Ovary (tissue), 7 donors: ENCODE measurements at regions not wholly inside any gene's neighbourhood (a gene's known extent, or its start where the extent isn't known, plus 50 kb on each side); places are given as distances from the start of the nearest gene placed in this dataset.

Source experiments
- DNase-seq, 5 donors: peaks; one replicate each; pipeline ENCODE4 v3.0.0-alpha.2; 2019 to 2020
- H3K27ac ChIP-seq, 2 donors: fragments of 200-600 bp; one replicate each; pipeline versions ENCODE4 v1.5.1 to v1.8.0; 2019 to 2022
- H3K27me3 ChIP-seq: fragments of 200-600 bp; one replicate; pipeline ENCODE4 v1.8.0; 2022
- H3K36me3 ChIP-seq: fragments of 200-600 bp; sonication (generic); one replicate; pipeline ENCODE4 v1.5.1; 2019
- H3K4me1 ChIP-seq: one replicate; pipeline ENCODE4 v1.8.1; 2013; ENCODE audit warnings: mild to moderate bottlenecking, moderate library complexity; ENCODE audit not compliant: insufficient read depth
- H3K4me3 ChIP-seq: fragments of 200-600 bp; sonication (generic); one replicate; pipeline ENCODE4 v1.5.1; 2017
- H3K9me3 ChIP-seq, 2 donors: fragments of 200-600 bp in 1 of 2; sonication (generic) in 1 of 2; one replicate each; pipeline versions ENCODE4 v1.5.1 to v1.8.1; 2013 to 2019; ENCODE audit warnings: mild to moderate bottlenecking in 1 of 2, moderate library complexity in 1 of 2
- EP300 ChIP-seq: sonication (generic); formaldehyde crosslinking; IDR thresholded peaks from one replicate; pipeline ENCODE4 v1.6.1; 2017; ENCODE audit warnings: antibody characterized with exemption
- POLR2A ChIP-seq: fragments of 450-650 bp; IDR thresholded peaks from one replicate; pipeline ENCODE4 v1.6.1; 2017; ENCODE audit warnings: antibody characterized with exemption, mild to moderate bottlenecking, moderate library complexity
- WGBS, 3 donors: extraction: QIAGEN DNeasy Blood & Tissue Kit in 1 of 3; methylation state at CpG; one replicate each; pipeline versions ENCODE4 v1.1.5 to v1.1.7; 2013 to 2017; 5-methylcytosine and 5-hydroxymethylcytosine counted together
- intact Hi-C, 4 donors: fragments of 100-400 bp; cut with DNase I; formaldehyde crosslinking; loops; one replicate each; pipeline versions ENCODE4 v1.11.0 to v1.15.1; 2022 to 2023
- TF ChIP-seq, protein P1 (sequence below), 3 donors: fragments of 450-650 bp in 2 of 3; fragments of 200-600 bp in 1 of 3; IDR thresholded peaks; one replicate each; pipeline versions ENCODE4 v1.5.1 to v1.8.0; 2016 to 2022; ENCODE audit warnings: antibody characterized with exemption in 3 of 3, mild to moderate bottlenecking in 1 of 3
- donor health status: DM: no; HTN: no; CAD: no; lungs with moderate emphysema.
- donor health status: DM: no; HTN: no; CAD: no.
- donor health status: Bipolar disorder and iron deficiency.
- donor health status: DM: no; HTN: no; CAD: no.
- donor health status: DM: yes; HTN: yes; CAD: no.

- Histone ChIP-seq H3K9me3 (no peaks in the 10 kb centered on the region), H3K27me3 (no peaks in the 10 kb centered on the region), H3K4me3 (no peak overlapping the region), H3K36me3 (no peaks in the 10 kb centered on the region), H3K4me1 (no peaks in the 10 kb centered on the region), H3K27ac (no peak overlapping the region)
- 83 to 86% (median 83%) methylated on average over 1 of the region's 1 CpG for WGBS, 3 donors
- TF ChIP-seq POLR2A = no peak
- TF ChIP-seq, protein P1, sequence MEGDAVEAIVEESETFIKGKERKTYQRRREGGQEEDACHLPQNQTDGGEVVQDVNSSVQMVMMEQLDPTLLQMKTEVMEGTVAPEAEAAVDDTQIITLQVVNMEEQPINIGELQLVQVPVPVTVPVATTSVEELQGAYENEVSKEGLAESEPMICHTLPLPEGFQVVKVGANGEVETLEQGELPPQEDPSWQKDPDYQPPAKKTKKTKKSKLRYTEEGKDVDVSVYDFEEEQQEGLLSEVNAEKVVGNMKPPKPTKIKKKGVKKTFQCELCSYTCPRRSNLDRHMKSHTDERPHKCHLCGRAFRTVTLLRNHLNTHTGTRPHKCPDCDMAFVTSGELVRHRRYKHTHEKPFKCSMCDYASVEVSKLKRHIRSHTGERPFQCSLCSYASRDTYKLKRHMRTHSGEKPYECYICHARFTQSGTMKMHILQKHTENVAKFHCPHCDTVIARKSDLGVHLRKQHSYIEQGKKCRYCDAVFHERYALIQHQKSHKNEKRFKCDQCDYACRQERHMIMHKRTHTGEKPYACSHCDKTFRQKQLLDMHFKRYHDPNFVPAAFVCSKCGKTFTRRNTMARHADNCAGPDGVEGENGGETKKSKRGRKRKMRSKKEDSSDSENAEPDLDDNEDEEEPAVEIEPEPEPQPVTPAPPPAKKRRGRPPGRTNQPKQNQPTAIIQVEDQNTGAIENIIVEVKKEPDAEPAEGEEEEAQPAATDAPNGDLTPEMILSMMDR (IDR thresholded peaks at IDR 0.05) = no peak
- TF ChIP-seq EP300 = no peak
- DNase-seq = no peak
- intact Hi-C loops = no loop called here
These were observed 51.8 kb upstream of the CDK20 start for GRCh38 chr9:88026118-88026479.

GRCh38 chr9:88025411-88026117 lies 51.2 kb upstream of the CDK20 start:
- 85 to 88% (median 86%) methylated on average over 8 of the region's 8 CpGs for WGBS, 3 donors
- H3K27ac ChIP-seq = no peak overlapping the region
- intact Hi-C loops = no loop called here
- no peak for TF ChIP-seq EP300
- TF ChIP-seq, protein P1 (IDR thresholded peaks at IDR 0.05) = no peak
- no peak for TF ChIP-seq POLR2A
- no peak overlapping the region for H3K4me3 ChIP-seq
- no peaks in the 10 kb centered on the region for H3K27me3 ChIP-seq
- no peak for DNase-seq
- H3K9me3 ChIP-seq = no peaks in the 10 kb centered on the region
- H3K4me1 ChIP-seq = no peaks in the 10 kb centered on the region
- no peaks in the 10 kb centered on the region for H3K36me3 ChIP-seq

- H3K4me1 ChIP-seq = no peaks in the 10 kb centered on the region
- DNase-seq = no peak
- WGBS, 3 donors = 70 to 77% (median 75%) methylated on average over 4 of the region's 4 CpGs
- TF ChIP-seq, protein P1 (IDR thresholded peaks at IDR 0.05) = no peak
- TF ChIP-seq EP300 (no peak), POLR2A (no peak)
- H3K27me3 ChIP-seq = no peaks in the 10 kb centered on the region
- no peak overlapping the region for H3K27ac ChIP-seq
- H3K9me3 ChIP-seq = no peaks in the 10 kb centered on the region
- H3K4me3 ChIP-seq = no peak overlapping the region
- H3K36me3 ChIP-seq = no peaks in the 10 kb centered on the region
- intact Hi-C loops = no loop called here
These were observed 50.6 kb upstream of the CDK20 start for GRCh38 chr9:88024896-88025295.
